Stimulated activated CD4-positive, alpha-beta T cell treated with anti-CD3 and anti-CD28 coated beads, Interleukin-15, amount 100 ng/mL, for 48 hours (primary cell): ENCODE measurements at regions not wholly inside any gene's neighbourhood (a gene's known extent, or its start where the extent isn't known, plus 50 kb on each side); places are given as distances from the start of the nearest gene placed in this dataset.

Experiments
- DNase-seq, 2 donors: peaks; one replicate each; pipeline ENCODE4 v3.0.0-alpha.2; 2020; ENCODE audit warnings: low read depth in 2 of 2

GRCh38 chr6:40910260-40910893 is 128.6 kb downstream of the UNC5CL start:
- DNase-seq, result no peak

GRCh38 chr6:40909811-40910210 is 129.2 kb downstream of the UNC5CL start:
- no peak for DNase-seq

GRCh38 chr6:40907198-40907701 is 131.8 kb downstream of the UNC5CL start:
- no peak for DNase-seq

GRCh38 chr6:40906759-40907158 is 132.3 kb downstream of the UNC5CL start:
- no peak for DNase-seq

GRCh38 chr6:40904583-40905194 is 134.3 kb downstream of the UNC5CL start:
- DNase-seq, result no peak

- no peak for DNase-seq
These were observed 135.6 kb downstream of the UNC5CL start for GRCh38 chr6:40903456-40903855.

- DNase-seq, result no peak
These were observed 137.5 kb downstream of the UNC5CL start for GRCh38 chr6:40901322-40902055.

- DNase-seq, result no peak
These were observed 138.2 kb downstream of the UNC5CL start for GRCh38 chr6:40900791-40901190.

GRCh38 chr6:40899684-40900155 is 139.3 kb downstream of the UNC5CL start:
- no peak for DNase-seq

GRCh38 chr6:40898073-40898472 is 140.9 kb downstream of the UNC5CL start:
- DNase-seq, result no peak

GRCh38 chr6:40897390-40898003 is 141.5 kb downstream of the UNC5CL start:
- DNase-seq, result no peak

- DNase-seq, result no peak
These were observed 142.3 kb downstream of the UNC5CL start for GRCh38 chr6:40896696-40897095.

- no peak for DNase-seq
These were observed 143.8 kb downstream of the UNC5CL start for GRCh38 chr6:40894962-40895799.

GRCh38 chr6:40893021-40893420 is 146.0 kb downstream of the UNC5CL start:
- no peak for DNase-seq

- DNase-seq, result no peak
These were observed 146.8 kb downstream of the UNC5CL start for GRCh38 chr6:40892223-40892622.

GRCh38 chr6:40891686-40892085 is 147.3 kb downstream of the UNC5CL start:
- no peak for DNase-seq

- no peak for DNase-seq
These were observed 147.9 kb downstream of the UNC5CL start for GRCh38 chr6:40891131-40891530.

- no peak for DNase-seq
These were observed 149.7 kb downstream of the UNC5CL start for GRCh38 chr6:40889137-40889832.

- DNase-seq, result no peak
These were observed 150.5 kb downstream of the UNC5CL start for GRCh38 chr6:40888456-40888990.

- DNase-seq, result no peak
These were observed 151.2 kb downstream of the UNC5CL start for GRCh38 chr6:40887792-40888340.
